SK-N-SH treated with all-trans-retinoic acid at 6 μM for 48 hours (cell line): ENCODE measurements at regions not wholly inside any gene's neighbourhood (a gene's known extent, or its start where the extent isn't known, plus 50 kb on each side); places are given as distances from the start of the nearest gene placed in this dataset.

Experiments used
- ATAC-seq: fragments of 200-7000 bp; cut with Tn5 transposase; 3 replicates; pipeline ENCODE4 v1.9.1; 2020; ENCODE audit warnings: mild to moderate bottlenecking, moderate library complexity
- ARNTL ChIP-seq: fragments of 450-650 bp; formaldehyde crosslinking; IDR thresholded peaks from 2 replicates; pipeline ENCODE4 v1.5.0; 2020; ENCODE audit warnings: low read depth, mild to moderate bottlenecking, moderate library complexity, borderline replicate concordance
- BACH2 ChIP-seq: fragments of 250-450 bp; sonication (Bioruptor Pico); IDR thresholded peaks from 2 replicates; pipeline ENCODE4 v1.9.0; 2021; ENCODE audit warnings: mild to moderate bottlenecking, borderline replicate concordance
- CSDC2 ChIP-seq: fragments of 250-450 bp; sonication (Bioruptor Pico); IDR thresholded peaks from 2 replicates; pipeline ENCODE4 v1.5.0; 2020; ENCODE audit warnings: mild to moderate bottlenecking, moderate library complexity
- CSRNP3 ChIP-seq: fragments of 250-450 bp; sonication (Bioruptor Pico); IDR thresholded peaks from 2 replicates; pipeline ENCODE4 v1.5.1; 2021; ENCODE audit warnings: mild to moderate bottlenecking, moderate library complexity
- ESRRG ChIP-seq: fragments of 250-450 bp; sonication (Bioruptor Pico); IDR thresholded peaks from 2 replicates; pipeline ENCODE4 v1.6.1; 2021; ENCODE audit warnings: mild to moderate bottlenecking
- GLIS3 ChIP-seq: fragments of 250-450 bp; sonication (Bioruptor Pico); IDR thresholded peaks from 2 replicates; pipeline ENCODE4 v1.5.0; 2020; ENCODE audit warnings: mild to moderate bottlenecking, moderate library complexity
- OSR1 ChIP-seq: fragments of 250-450 bp; sonication (Bioruptor Pico); IDR thresholded peaks from 2 replicates; pipeline ENCODE4 v1.8.0; 2022; ENCODE audit warnings: moderate library complexity, mild to moderate bottlenecking, inconsistent platforms
- PATZ1 ChIP-seq: fragments of 250-450 bp; sonication (Bioruptor Pico); IDR thresholded peaks from 2 replicates; pipeline ENCODE4 v1.8.0; 2020; ENCODE audit warnings: mild to moderate bottlenecking, moderate library complexity, borderline replicate concordance
- PPARA ChIP-seq: fragments of 250-450 bp; sonication (Bioruptor Pico); IDR thresholded peaks from 2 replicates; pipeline ENCODE4 v1.5.0; 2020; ENCODE audit warnings: mild to moderate bottlenecking, borderline replicate concordance
- RARB ChIP-seq: fragments of 250-450 bp; sonication (Bioruptor Pico); IDR thresholded peaks from 2 replicates; pipeline ENCODE4 v1.8.0; 2021; ENCODE audit warnings: mild to moderate bottlenecking, moderate library complexity
- SNAI2 ChIP-seq: fragments of 250-450 bp; sonication (Bioruptor Pico); IDR thresholded peaks from 2 replicates; pipeline ENCODE4 v1.5.0; 2020; ENCODE audit warnings: mild to moderate bottlenecking, moderate library complexity
- TCF4 ChIP-seq: fragments of 250-450 bp; sonication (Bioruptor Pico); IDR thresholded peaks from 2 replicates; pipeline ENCODE4 v1.8.0; 2021; ENCODE audit warnings: mild to moderate bottlenecking, moderate library complexity, borderline replicate concordance
- ZC3H10 ChIP-seq: fragments of 250-450 bp; sonication (Bioruptor Pico); IDR thresholded peaks from 2 replicates; pipeline ENCODE4 v1.5.1; 2021; ENCODE audit warnings: mild to moderate bottlenecking, moderate library complexity
- ZFP3 ChIP-seq: fragments of 250-450 bp; sonication (Bioruptor Pico); IDR thresholded peaks from 2 replicates; pipeline ENCODE4 v1.5.0; 2020; ENCODE audit warnings: mild to moderate bottlenecking, moderate library complexity
- ZFP30 ChIP-seq: fragments of 450-650 bp; formaldehyde crosslinking; IDR thresholded peaks from 2 replicates; pipeline ENCODE4 v1.5.0; 2022; ENCODE audit warnings: mild to moderate bottlenecking, moderate library complexity
- ZNF565 ChIP-seq: fragments of 450-650 bp; formaldehyde crosslinking; conservative IDR thresholded peaks from 2 replicates; pipeline ENCODE4 v1.5.0; 2020; ENCODE audit warnings: low read depth, mild to moderate bottlenecking, moderate library complexity
- ZNF70 ChIP-seq: fragments of 450-650 bp; formaldehyde crosslinking; IDR thresholded peaks from 2 replicates; pipeline ENCODE4 v1.5.0; 2020; ENCODE audit warnings: mild to moderate bottlenecking, moderate library complexity
- ZNF8 ChIP-seq: fragments of 450-650 bp; formaldehyde crosslinking; IDR thresholded peaks from 2 replicates; pipeline ENCODE4 v1.5.0; 2020; ENCODE audit warnings: mild to moderate bottlenecking, moderate library complexity
- TF ChIP-seq, protein P1 (sequence below): fragments of 250-450 bp; sonication (Bioruptor Pico); IDR thresholded peaks from 2 replicates; pipeline ENCODE4 v1.5.1; 2020; ENCODE audit warnings: low read depth, mild to moderate bottlenecking, moderate library complexity
- TF ChIP-seq, protein P2 (sequence below): fragments of 250-450 bp; sonication (Bioruptor Pico); IDR thresholded peaks from 2 replicates; pipeline ENCODE4 v1.8.0; 2021; ENCODE audit warnings: low read depth, mild to moderate bottlenecking, moderate library complexity, borderline replicate concordance

GRCh38 chr2:155190342-155190741, 491.8 kb downstream of the KCNJ3 start:
- no peak for TF ChIP-seq CSDC2 (CRISPR knock-in tag)
- TF ChIP-seq SNAI2 (CRISPR knock-in tag) = no peak
- no peak for TF ChIP-seq CSRNP3 (CRISPR knock-in tag)
- TF ChIP-seq TCF4 = no peak
- TF ChIP-seq ESRRG = no peak
- TF ChIP-seq, protein P1, sequence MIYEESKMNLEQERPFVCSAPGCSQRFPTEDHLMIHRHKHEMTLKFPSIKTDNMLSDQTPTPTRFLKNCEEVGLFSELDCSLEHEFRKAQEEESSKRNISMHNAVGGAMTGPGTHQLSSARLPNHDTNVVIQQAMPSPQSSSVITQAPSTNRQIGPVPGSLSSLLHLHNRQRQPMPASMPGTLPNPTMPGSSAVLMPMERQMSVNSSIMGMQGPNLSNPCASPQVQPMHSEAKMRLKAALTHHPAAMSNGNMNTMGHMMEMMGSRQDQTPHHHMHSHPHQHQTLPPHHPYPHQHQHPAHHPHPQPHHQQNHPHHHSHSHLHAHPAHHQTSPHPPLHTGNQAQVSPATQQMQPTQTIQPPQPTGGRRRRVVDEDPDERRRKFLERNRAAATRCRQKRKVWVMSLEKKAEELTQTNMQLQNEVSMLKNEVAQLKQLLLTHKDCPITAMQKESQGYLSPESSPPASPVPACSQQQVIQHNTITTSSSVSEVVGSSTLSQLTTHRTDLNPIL (CRISPR knock-in tag) = no peak
- TF ChIP-seq BACH2 (CRISPR knock-in tag) = no peak
- no peak for TF ChIP-seq ARNTL (CRISPR knock-in tag)
- TF ChIP-seq ZC3H10 = no peak
- ATAC-seq = no peak

DNA sequence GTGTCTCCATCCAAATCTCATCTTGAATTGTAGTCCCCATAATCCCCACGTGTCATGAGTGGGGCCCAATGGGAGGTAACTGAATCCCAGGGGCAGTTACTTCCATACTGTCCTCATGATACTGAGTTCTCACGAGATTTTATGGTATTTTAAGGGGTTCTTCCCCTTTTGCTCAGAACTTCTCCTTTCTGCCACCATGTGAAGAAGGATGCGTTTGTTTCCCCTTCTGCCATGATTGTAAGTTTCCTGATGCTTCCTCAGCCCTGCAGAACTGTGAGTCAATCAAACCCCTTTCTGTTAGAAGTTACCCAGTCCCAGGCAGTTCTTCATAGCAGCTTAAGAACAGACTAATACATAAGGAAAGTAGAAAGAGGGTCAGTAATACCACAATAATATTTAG, 480.4 kb downstream of the KCNJ3 start:
- no peak for ATAC-seq
- TF ChIP-seq ZNF8 (CRISPR knock-in tag) = no peak
- no peak for TF ChIP-seq GLIS3 (CRISPR knock-in tag)
- TF ChIP-seq ZNF70 (CRISPR knock-in tag) = no peak
- TF ChIP-seq CSRNP3 (CRISPR knock-in tag) = no peak
- TF ChIP-seq, protein P2, sequence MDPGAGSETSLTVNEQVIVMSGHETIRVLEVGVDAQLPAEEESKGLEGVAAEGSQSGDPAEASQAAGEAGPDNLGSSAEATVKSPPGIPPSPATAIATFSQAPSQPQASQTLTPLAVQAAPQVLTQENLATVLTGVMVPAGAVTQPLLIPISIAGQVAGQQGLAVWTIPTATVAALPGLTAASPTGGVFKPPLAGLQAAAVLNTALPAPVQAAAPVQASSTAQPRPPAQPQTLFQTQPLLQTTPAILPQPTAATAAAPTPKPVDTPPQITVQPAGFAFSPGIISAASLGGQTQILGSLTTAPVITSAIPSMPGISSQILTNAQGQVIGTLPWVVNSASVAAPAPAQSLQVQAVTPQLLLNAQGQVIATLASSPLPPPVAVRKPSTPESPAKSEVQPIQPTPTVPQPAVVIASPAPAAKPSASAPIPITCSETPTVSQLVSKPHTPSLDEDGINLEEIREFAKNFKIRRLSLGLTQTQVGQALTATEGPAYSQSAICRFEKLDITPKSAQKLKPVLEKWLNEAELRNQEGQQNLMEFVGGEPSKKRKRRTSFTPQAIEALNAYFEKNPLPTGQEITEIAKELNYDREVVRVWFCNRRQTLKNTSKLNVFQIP (CRISPR knock-in tag) = no peak
- no peak for TF ChIP-seq ZFP30
- TF ChIP-seq RARB (CRISPR knock-in tag) = no peak
- TF ChIP-seq SNAI2 (CRISPR knock-in tag) = no peak
- TF ChIP-seq, protein P1 (CRISPR knock-in tag) = no peak
- TF ChIP-seq ESRRG = no peak
- no peak for TF ChIP-seq ZFP3
- no peak for TF ChIP-seq BACH2 (CRISPR knock-in tag)
- no peak for TF ChIP-seq CSDC2 (CRISPR knock-in tag)
- TF ChIP-seq ARNTL (CRISPR knock-in tag) = no peak
- TF ChIP-seq ZC3H10 = no peak
- TF ChIP-seq PPARA = no peak

GRCh38 chr2:155176345-155176744, 477.9 kb downstream of the KCNJ3 start:
- TF ChIP-seq, protein P1 (CRISPR knock-in tag) = no peak
- TF ChIP-seq ZNF70 (CRISPR knock-in tag) (no peak), OSR1 (CRISPR knock-in tag) (no peak), ZNF8 (CRISPR knock-in tag) (no peak), PATZ1 (CRISPR knock-in tag) (no peak), ZFP30 (no peak), ESRRG (no peak), ZNF565 (CRISPR knock-in tag) (no peak), ZFP3 (no peak), GLIS3 (CRISPR knock-in tag) (no peak), CSRNP3 (CRISPR knock-in tag) (no peak), RARB (CRISPR knock-in tag) (no peak), TCF4 (no peak)
- TF ChIP-seq, protein P2 (CRISPR knock-in tag) = no peak
- TF ChIP-seq, all 23 proteins: peak for 0
- no peak for ATAC-seq
